ENCODE measurements at regions not wholly inside any gene's neighbourhood (a gene's known extent, or its start where the extent isn't known, plus 50 kb on each side); places are given as distances from the start of the nearest gene placed in this dataset.

DNA sequence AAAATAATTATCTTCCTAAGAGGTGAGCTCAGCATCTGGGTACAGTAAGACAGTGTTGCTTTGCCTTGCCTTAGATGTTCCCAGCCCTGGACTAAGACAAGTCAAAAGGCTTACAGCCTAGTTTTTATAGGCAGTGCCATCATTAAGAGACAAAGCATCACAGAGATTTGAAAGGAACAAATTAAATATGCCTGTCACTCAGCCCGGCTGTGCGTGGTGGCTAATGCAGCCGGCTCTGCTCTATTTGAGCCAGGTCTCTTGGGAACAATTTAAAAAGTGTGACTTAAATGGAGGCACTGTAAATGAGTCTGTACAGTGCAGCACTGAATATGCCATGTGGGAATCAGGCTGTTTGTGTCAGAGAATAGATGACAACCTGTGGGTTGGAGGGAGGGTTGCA, 1687.4 kb upstream of the FLRT2 start:
- Mint-ChIP-seq H3K4me3 (no peak overlapping the region), H3K27me3 (ENCODE audit: low read depth in 2 of 2) (no peaks in the 10 kb centered on the region), H3K9me3 (peaks cover 8 to 10% of the 10 kb centered on the region in 2 donors), H3K27ac (no peak overlapping the region), H3K4me1 (no peaks in the 10 kb centered on the region), H3K36me3 (no peaks in the 10 kb centered on the region)
- intact Hi-C loops (cut with micrococcal nuclease): no loop called here
- ATAC-seq (no peak), DNase-seq (no peak)
- Histone ChIP-seq H3K4me3 (ENCODE audit: low read length) (no peak overlapping the region), H3K36me3 (ENCODE audit: control insufficient read depth, insufficient read depth, low read length) (no peaks in the 10 kb centered on the region), H3K9me3 (ENCODE audit: control insufficient read depth, insufficient read depth, low read length) (no peaks in the 10 kb centered on the region), H3K27me3 (ENCODE audit: control insufficient read depth, insufficient read depth, low read length) (no peaks in the 10 kb centered on the region), H3K4me1 (ENCODE audit: control insufficient read depth, insufficient read depth, low read length) (no peaks in the 10 kb centered on the region), H3K27ac (ENCODE audit: low read length) (no peak overlapping the region)
- WGBS (ENCODE audit: insufficient coverage): 88% methylated on average over 3 of the region's 3 CpGs
- TF ChIP-seq, protein P1, sequence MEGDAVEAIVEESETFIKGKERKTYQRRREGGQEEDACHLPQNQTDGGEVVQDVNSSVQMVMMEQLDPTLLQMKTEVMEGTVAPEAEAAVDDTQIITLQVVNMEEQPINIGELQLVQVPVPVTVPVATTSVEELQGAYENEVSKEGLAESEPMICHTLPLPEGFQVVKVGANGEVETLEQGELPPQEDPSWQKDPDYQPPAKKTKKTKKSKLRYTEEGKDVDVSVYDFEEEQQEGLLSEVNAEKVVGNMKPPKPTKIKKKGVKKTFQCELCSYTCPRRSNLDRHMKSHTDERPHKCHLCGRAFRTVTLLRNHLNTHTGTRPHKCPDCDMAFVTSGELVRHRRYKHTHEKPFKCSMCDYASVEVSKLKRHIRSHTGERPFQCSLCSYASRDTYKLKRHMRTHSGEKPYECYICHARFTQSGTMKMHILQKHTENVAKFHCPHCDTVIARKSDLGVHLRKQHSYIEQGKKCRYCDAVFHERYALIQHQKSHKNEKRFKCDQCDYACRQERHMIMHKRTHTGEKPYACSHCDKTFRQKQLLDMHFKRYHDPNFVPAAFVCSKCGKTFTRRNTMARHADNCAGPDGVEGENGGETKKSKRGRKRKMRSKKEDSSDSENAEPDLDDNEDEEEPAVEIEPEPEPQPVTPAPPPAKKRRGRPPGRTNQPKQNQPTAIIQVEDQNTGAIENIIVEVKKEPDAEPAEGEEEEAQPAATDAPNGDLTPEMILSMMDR (IDR thresholded peaks at IDR 0.05): no peak

DNA sequence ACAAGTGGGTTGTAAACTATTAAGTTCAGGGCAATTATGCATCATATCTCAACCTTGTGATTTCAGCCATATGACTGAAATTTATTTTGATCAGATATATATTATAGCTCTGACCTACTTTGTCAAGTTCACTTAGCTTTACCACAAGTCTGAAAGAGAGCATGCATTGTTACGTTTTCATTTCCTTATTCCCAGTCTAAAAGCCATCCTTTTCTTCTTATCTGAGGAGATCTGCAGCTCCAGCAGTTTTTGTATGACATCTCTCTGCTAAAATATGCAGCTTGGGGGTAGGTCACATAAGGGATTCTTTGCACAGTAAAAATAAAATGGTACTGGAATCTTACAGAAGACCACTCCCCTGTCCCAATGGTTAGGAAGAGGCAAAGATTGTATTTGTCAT, 1682.8 kb upstream of the FLRT2 start:
- TF ChIP-seq, protein P1 (IDR thresholded peaks at IDR 0.05): no peak
- Histone ChIP-seq H3K27me3 (ENCODE audit: control insufficient read depth, insufficient read depth, low read length) (no peaks in the 10 kb centered on the region), H3K4me3 (ENCODE audit: low read length) (no peak overlapping the region), H3K27ac (ENCODE audit: low read length) (no peak overlapping the region), H3K9me3 (ENCODE audit: control insufficient read depth, insufficient read depth, low read length) (no peaks in the 10 kb centered on the region), H3K4me1 (ENCODE audit: control insufficient read depth, insufficient read depth, low read length) (no peaks in the 10 kb centered on the region), H3K36me3 (ENCODE audit: control insufficient read depth, insufficient read depth, low read length) (no peaks in the 10 kb centered on the region)
- peaks cover 8 to 9% of the 10 kb centered on the region in 2 donors for H3K9me3 Mint-ChIP-seq
- H3K27ac Mint-ChIP-seq: no peak overlapping the region
- no peak overlapping the region for H3K4me3 Mint-ChIP-seq
- H3K36me3 Mint-ChIP-seq: no peaks in the 10 kb centered on the region
- H3K4me1 Mint-ChIP-seq: no peaks in the 10 kb centered on the region
- H3K27me3 Mint-ChIP-seq (ENCODE audit: low read depth in 2 of 2): no peaks in the 10 kb centered on the region
- ATAC-seq (no peak), DNase-seq (no peak)
- intact Hi-C loops (cut with micrococcal nuclease): no loop called here
- WGBS (ENCODE audit: insufficient coverage): 56% methylated on average over 1 of the region's 1 CpG

DNA sequence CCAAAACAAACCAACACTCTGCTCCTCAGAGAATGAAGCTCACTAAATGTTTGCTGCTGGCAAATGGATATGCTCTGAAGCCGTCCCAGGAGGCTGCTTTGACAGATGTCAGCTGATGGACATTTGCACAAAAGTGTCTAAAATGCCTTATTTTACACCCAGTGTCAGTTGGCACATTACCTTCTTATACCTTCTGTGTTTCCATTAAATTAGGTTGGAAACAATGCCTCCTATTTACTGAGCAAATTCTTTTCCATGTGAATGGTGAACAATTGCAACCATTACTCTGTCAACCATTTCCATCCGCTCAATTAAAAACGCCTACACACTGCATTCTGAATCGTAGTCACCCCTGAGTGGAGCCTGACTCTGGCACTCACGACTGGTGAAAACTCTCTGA, 1679.9 kb upstream of the FLRT2 start:
- no peaks in the 10 kb centered on the region for H3K27me3 Mint-ChIP-seq (ENCODE audit: low read depth in 2 of 2)
- WGBS (ENCODE audit: insufficient coverage): 79% methylated on average over 5 of the region's 5 CpGs
- intact Hi-C loops (cut with micrococcal nuclease): no loop called here

DNA sequence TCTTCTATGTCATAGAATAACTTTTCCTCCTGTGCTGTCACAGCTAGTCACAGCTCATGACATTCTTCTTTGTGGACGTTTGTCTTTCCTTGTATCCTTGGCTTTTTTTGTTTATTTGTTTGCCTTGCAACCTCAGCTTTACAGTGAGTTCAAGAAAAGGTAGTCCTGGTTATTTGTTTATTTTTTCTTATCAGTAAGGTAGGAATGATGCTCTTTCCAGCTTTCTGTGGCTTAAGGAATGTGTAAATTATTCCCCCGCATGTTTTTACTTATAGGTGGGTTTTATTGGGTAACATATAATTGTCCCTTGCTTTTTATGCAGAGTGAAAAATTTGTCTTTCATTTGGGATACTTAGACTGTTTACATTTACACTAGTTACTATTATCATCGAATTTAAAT, 1673.6 kb upstream of the FLRT2 start:
- H3K27me3 Mint-ChIP-seq (ENCODE audit: low read depth in 2 of 2): no peaks in the 10 kb centered on the region
- H3K27me3 ChIP-seq (ENCODE audit: control insufficient read depth, insufficient read depth, low read length): no peaks in the 10 kb centered on the region
- TF ChIP-seq, protein P1 (IDR thresholded peaks at IDR 0.05): no peak
- ATAC-seq (no peak), DNase-seq (no peak)
- WGBS (ENCODE audit: insufficient coverage): 31% methylated on average over 1 of the region's 3 CpGs
- no peak overlapping the region for H3K4me3 ChIP-seq (ENCODE audit: low read length)
- H3K9me3 Mint-ChIP-seq: peaks cover 19 to 21% of the 10 kb centered on the region in 2 donors
- no peak overlapping the region for H3K4me3 Mint-ChIP-seq
- no peaks in the 10 kb centered on the region for H3K36me3 Mint-ChIP-seq
- no peak overlapping the region for H3K27ac Mint-ChIP-seq
- intact Hi-C loops (cut with micrococcal nuclease): no loop called here
- no peak overlapping the region for H3K27ac ChIP-seq (ENCODE audit: low read length)
- peaks cover 3% of the 10 kb centered on the region for H3K9me3 ChIP-seq (ENCODE audit: control insufficient read depth, insufficient read depth, low read length)
- H3K36me3 ChIP-seq (ENCODE audit: control insufficient read depth, insufficient read depth, low read length): no peaks in the 10 kb centered on the region
- H3K4me1 Mint-ChIP-seq: no peaks in the 10 kb centered on the region
- no peaks in the 10 kb centered on the region for H3K4me1 ChIP-seq (ENCODE audit: control insufficient read depth, insufficient read depth, low read length)

More for the DNA sequence above, 1679.9 kb upstream of the FLRT2 start:
- TF ChIP-seq, protein P1 (IDR thresholded peaks at IDR 0.05): no peak
- ATAC-seq (no peak), DNase-seq (no peak)
- H3K27ac Mint-ChIP-seq: no peak overlapping the region
- no peaks in the 10 kb centered on the region for H3K4me1 Mint-ChIP-seq
- H3K9me3 Mint-ChIP-seq: peaks cover 7 to 12% of the 10 kb centered on the region in 2 donors
- no peak overlapping the region for H3K4me3 Mint-ChIP-seq
- Histone ChIP-seq H3K4me1 (ENCODE audit: control insufficient read depth, insufficient read depth, low read length) (no peaks in the 10 kb centered on the region), H3K27me3 (ENCODE audit: control insufficient read depth, insufficient read depth, low read length) (no peaks in the 10 kb centered on the region), H3K27ac (ENCODE audit: low read length) (no peak overlapping the region), H3K9me3 (ENCODE audit: control insufficient read depth, insufficient read depth, low read length) (peaks cover 3% of the 10 kb centered on the region), H3K4me3 (ENCODE audit: low read length) (no peak overlapping the region), H3K36me3 (ENCODE audit: control insufficient read depth, insufficient read depth, low read length) (no peaks in the 10 kb centered on the region)
- no peaks in the 10 kb centered on the region for H3K36me3 Mint-ChIP-seq

Data from natural killer cell (primary cell).